22Rv1 (cell line): ENCODE measurements at regions not wholly inside any gene's neighbourhood (a gene's known extent, or its start where the extent isn't known, plus 50 kb on each side); places are given as distances from the start of the nearest gene placed in this dataset.
"Not testable (repeated sequence)": the region's sequence is repeated elsewhere in the genome, so short reads cannot be mapped to it uniquely, and the experiment has no call there.

Source experiments
- H3K27ac ChIP-seq: fragments of 450-650 bp; 2 replicates; pipeline ENCODE4 v1.5.1; 2017
- CTCF ChIP-seq: fragments of 450-650 bp; IDR thresholded peaks from 2 replicates; pipeline ENCODE4 v1.5.1; 2017; ENCODE audit warnings: mild to moderate bottlenecking
- ZFX ChIP-seq: fragments of 450-650 bp; IDR thresholded peaks from 2 replicates; pipeline ENCODE4 v1.6.1; 2017; ENCODE audit warnings: antibody characterized with exemption, borderline replicate concordance

GRCh38 chr17:73914536-73915274 is 270.5 kb upstream of the SDK2 start:
- no peak overlapping the region for H3K27ac ChIP-seq
- TF ChIP-seq ZFX: no peak
- no peak for TF ChIP-seq CTCF

DNA sequence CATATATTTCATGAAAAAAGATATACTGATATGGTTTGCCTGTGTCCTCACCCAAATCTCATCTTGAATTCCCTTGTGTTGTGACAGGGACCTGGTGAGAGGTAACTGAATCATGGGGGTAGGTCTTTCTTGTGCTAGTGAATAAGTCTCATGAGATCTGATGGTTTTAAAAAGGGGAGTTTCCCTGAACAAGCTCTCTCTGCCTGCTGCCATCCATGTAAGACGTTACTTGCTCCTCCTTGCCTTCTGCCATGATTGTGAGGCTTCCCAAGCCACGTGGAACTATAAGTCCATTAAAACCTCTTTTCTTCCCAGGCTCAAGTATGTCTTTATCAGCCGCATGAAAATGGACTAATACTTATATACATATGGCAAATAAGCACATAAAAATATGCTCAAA is 274.8 kb upstream of the SDK2 start:
- H3K27ac ChIP-seq: not testable (repeated sequence)

- no peak for TF ChIP-seq CTCF
- no peak overlapping the region for H3K27ac ChIP-seq
Measured at GRCh38 chr17:73921306-73921705, 277.1 kb upstream of the SDK2 start.

- no peak overlapping the region for H3K27ac ChIP-seq
- TF ChIP-seq CTCF (no peak), ZFX (no peak)
Measured at GRCh38 chr17:73924114-73924908, 279.2 kb upstream of the RPL38 start.

DNA sequence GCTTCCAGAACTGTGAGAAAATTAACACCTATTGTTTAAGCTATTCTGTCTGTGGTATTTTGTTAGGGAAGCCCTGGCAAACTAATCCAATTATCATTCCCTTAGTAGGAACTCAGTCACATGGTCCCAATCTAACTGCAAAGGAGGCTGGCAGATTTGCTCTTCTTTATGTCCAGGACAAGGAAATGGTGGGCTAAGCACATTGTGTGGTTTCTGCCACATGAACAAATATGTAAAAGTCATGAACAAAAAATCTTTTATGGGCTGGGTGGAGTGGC is 278.6 kb upstream of the RPL38 start:
- TF ChIP-seq CTCF (no peak), ZFX (no peak)
- no peak overlapping the region for H3K27ac ChIP-seq

GRCh38 chr17:73929860-73930430 is 273.5 kb upstream of the RPL38 start:
- TF ChIP-seq CTCF (no peak), ZFX (no peak)
- H3K27ac ChIP-seq: no peak overlapping the region

- TF ChIP-seq ZFX: no peak
- no peak for TF ChIP-seq CTCF
Measured at GRCh38 chr17:73932216-73932749, 271.2 kb upstream of the RPL38 start.

More at GRCh38 chr17:73932216-73932749, 271.2 kb upstream of the RPL38 start:
- H3K27ac ChIP-seq: no peak overlapping the region
